Right ventricle myocardium superior (tissue), 1 donor: ENCODE measurements at regions not wholly inside any gene's neighbourhood (a gene's known extent, or its start where the extent isn't known, plus 50 kb on each side); places are given as distances from the start of the nearest gene placed in this dataset.

ENCODE experiments used
- ATAC-seq: fragments of 200-7000 bp; cut with Tn5 transposase; one replicate; pipeline ENCODE4 v1.9.1; 2020; ENCODE audit warnings: mild to moderate bottlenecking; ENCODE audit not compliant: poor library complexity
- DNase-seq: peaks from one replicate; pipeline ENCODE4 v3.0.0-alpha.2; 2020
- intact Hi-C: fragments of 100-400 bp; cut with DNase I; formaldehyde crosslinking; loops from one replicate; pipeline ENCODE4 v1.11.2; 2022
- donor health status: DM: no; HTN: yes; CAD: no; lungs with severe emphysema.

GRCh38 chr10:64076322-64076940 is 555.2 kb downstream of the REEP3 start:
- ATAC-seq (no peak), DNase-seq (no peak)
- intact Hi-C loops, result no loop called here

GRCh38 chr10:64079341-64079740 is 558.1 kb downstream of the REEP3 start:
- ATAC-seq (no peak), DNase-seq (no peak)
- intact Hi-C loops, result no loop called here

- ATAC-seq (no peak), DNase-seq (no peak)
- intact Hi-C loops, result no loop called here
Observed at GRCh38 chr10:64080071-64080470, 558.9 kb downstream of the REEP3 start.

GRCh38 chr10:64081947-64082482 is 560.8 kb downstream of the REEP3 start:
- intact Hi-C loops, result no loop called here
- no peak for ATAC-seq
- no peak for DNase-seq

- intact Hi-C loops, result no loop called here
- ATAC-seq, result no peak
- no peak for DNase-seq
Observed at GRCh38 chr10:64086083-64086767, 565.0 kb downstream of the REEP3 start.

- intact Hi-C loops, result no loop called here
- ATAC-seq (no peak), DNase-seq (no peak)
Observed at GRCh38 chr10:64089648-64090047, 568.4 kb downstream of the REEP3 start.

GRCh38 chr10:64090865-64091264 is 569.7 kb downstream of the REEP3 start:
- DNase-seq (no peak), ATAC-seq (no peak)
- intact Hi-C loops, result no loop called here

GRCh38 chr10:64091897-64092296 is 570.7 kb downstream of the REEP3 start:
- ATAC-seq, result no peak
- intact Hi-C loops, result no loop called here

GRCh38 chr10:64093304-64093703 is 572.1 kb downstream of the REEP3 start:
- ATAC-seq (no peak), DNase-seq (no peak)
- intact Hi-C loops, result no loop called here

More at GRCh38 chr10:64091897-64092296, 570.7 kb downstream of the REEP3 start:
- DNase-seq, result no peak

- intact Hi-C loops, result no loop called here
- no peak for ATAC-seq
Observed at GRCh38 chr10:64093946-64094535, 572.8 kb downstream of the REEP3 start.

GRCh38 chr10:64096941-64097340 is 575.7 kb downstream of the REEP3 start:
- intact Hi-C loops, result no loop called here

More at GRCh38 chr10:64093946-64094535, 572.8 kb downstream of the REEP3 start:
- no peak for DNase-seq

GRCh38 chr10:64097391-64098122 is 576.4 kb downstream of the REEP3 start:
- intact Hi-C loops, result no loop called here
- DNase-seq, result no peak
- no peak for ATAC-seq

More at GRCh38 chr10:64096941-64097340, 575.7 kb downstream of the REEP3 start:
- ATAC-seq (no peak), DNase-seq (no peak)

- ATAC-seq (no peak), DNase-seq (no peak)
- intact Hi-C loops, result no loop called here
Observed at GRCh38 chr10:64098994-64099393, 577.8 kb downstream of the REEP3 start.

- DNase-seq, result no peak
- ATAC-seq, result no peak
- intact Hi-C loops, result no loop called here
Observed at GRCh38 chr10:64101606-64102263, 580.5 kb downstream of the REEP3 start.

GRCh38 chr10:64102264-64102633 is 581.0 kb downstream of the REEP3 start:
- intact Hi-C loops, result no loop called here
- DNase-seq (no peak), ATAC-seq (no peak)

GRCh38 chr10:64102916-64103315 is 581.7 kb downstream of the REEP3 start:
- ATAC-seq (no peak), DNase-seq (no peak)
- intact Hi-C loops, result no loop called here

- intact Hi-C loops, result no loop called here
- DNase-seq (no peak), ATAC-seq (no peak)
Observed at GRCh38 chr10:64103750-64104470, 582.7 kb downstream of the REEP3 start.

- intact Hi-C loops, result no loop called here
- DNase-seq (no peak), ATAC-seq (no peak)
Observed at GRCh38 chr10:64109926-64110495, 588.8 kb downstream of the REEP3 start.
